HG03066 (cell line): ENCODE measurements at regions not wholly inside any gene's neighbourhood (a gene's known extent, or its start where the extent isn't known, plus 50 kb on each side); places are given as distances from the start of the nearest gene placed in this dataset.
"Not testable (repeated sequence)": the region's sequence is repeated elsewhere in the genome, so short reads cannot be mapped to it uniquely, and the experiment has no call there.

Experiments
- ATAC-seq: cut with Tn5 transposase; IDR thresholded peaks from one replicate; pipeline ENCODE4 v1.9.1; 2021; ENCODE audit warnings: low read depth; ENCODE audit not compliant: unreplicated experiment

- ATAC-seq = no peak
These were observed 1016.1 kb upstream of the PCDH7 start for GRCh38 chr4:29704059-29704458.

DNA sequence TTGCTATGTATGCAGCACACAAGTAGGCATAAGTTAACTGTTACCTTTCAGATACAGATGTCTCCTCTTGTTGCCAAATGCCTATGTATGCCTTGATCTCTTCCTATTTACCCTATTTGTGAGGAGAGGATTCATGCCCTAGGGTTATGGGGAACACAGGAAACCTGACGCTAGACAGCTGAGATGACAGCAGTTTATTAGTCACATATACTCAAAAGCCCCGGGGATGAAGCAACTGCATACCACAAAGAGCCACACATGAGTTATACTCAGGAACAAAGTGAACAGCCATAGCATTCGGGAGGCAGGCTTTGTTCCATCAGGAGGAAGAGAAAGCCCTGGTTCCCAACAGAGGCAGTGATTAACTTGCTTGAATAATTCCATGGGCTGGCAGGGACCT is 1011.7 kb upstream of the PCDH7 start:
- ATAC-seq = no peak

DNA sequence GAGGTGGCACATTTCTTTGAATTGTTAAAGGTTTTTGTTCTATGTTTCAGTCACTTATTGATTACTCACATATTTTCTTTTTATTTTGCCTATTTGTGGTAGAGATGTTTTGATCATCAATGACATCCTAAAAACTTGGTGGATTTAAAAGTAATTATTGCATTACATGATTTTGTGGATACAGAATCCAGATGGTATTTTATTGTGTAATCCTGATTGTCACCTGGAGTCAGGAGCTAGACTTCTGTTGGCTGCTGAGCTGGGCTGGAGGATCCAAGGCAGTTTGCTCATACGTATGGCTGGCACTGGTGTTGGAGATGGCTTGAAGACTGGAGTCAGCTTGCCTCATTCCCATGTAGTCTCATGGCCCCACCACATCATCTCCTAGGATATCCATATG is 1009.6 kb upstream of the PCDH7 start:
- ATAC-seq = no peak

DNA sequence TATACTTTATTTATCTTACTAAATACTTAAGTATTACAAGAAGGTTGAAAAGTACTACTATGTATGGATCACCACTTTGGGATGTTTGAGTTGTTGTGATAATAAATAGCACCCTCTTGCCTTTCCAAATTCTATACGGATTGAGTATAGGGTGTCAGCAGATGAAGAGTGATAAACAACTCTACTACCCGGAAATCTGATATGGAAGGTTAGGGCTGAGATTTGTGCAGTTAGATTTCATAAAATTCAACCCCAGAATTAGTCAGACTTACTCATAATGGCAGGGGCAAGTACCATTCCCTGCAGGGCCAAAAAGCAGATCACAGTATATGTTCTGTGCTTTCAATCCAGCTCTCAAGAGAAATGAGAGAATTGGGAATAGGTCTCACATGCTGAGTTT is 1008.9 kb upstream of the PCDH7 start:
- no peak for ATAC-seq

DNA sequence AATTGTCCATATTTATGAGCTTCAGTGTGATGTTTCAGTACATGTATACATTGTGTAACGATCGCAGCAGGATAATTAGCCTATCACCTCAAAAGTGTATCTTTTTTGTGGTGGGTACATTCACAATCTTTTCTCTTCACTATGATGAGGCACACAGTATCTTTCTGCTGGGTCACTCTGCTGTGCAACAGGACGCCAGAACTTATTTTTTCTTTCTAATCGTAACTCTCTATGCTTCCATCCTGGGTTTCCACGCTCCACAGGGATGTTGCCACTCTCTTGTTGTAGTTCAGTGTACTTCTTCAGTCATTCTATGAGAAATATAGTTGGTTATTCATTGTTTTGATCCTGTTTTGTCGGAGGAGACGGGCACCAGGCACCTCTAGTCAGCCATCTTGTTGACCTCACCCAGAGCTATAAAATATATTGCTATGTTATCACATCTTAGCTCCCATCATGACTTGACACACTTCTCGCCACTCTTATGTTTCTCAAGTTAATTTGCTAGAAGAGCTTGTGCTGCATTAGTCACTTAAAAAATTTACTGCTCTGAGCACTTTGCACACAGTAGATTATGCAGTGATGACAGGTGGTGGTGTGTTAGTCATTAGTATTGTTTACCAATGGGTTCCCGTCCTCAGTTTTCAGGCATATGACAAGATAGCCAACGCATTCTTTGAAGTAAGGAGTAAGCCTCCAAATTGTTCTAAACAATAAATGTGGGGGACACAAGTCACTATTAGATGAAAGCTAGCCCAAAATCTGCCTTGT is 1002.7 kb upstream of the PCDH7 start:
- no peak for ATAC-seq

GRCh38 chr4:29718136-29718535 is 1002.0 kb upstream of the PCDH7 start:
- ATAC-seq = no peak

GRCh38 chr4:29722253-29722652 is 997.9 kb upstream of the PCDH7 start:
- ATAC-seq = no peak

- no peak for ATAC-seq
These were observed 993.2 kb upstream of the PCDH7 start for GRCh38 chr4:29726938-29727337.

GRCh38 chr4:29734343-29735213 is 985.6 kb upstream of the PCDH7 start:
- ATAC-seq = no peak

DNA sequence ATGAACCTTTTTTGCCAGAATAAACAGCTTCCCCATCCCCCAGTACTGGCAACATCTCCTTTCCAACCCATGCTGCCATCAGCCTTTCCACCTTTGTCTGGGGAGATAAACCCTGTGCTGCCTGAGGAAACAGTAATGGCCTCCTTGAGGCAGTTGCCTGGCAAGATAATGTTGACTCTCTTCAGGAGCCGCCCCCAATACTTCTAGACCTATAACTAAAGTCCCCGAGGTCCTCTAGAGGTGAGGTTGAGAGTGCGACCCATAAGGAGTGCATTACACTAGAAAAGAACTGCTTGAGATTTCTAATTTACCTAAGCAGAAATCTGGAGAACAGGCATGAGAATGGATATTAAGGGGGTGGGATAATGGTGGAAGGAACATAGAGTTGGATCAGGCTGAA is 963.2 kb upstream of the PCDH7 start:
- no peak for ATAC-seq

GRCh38 chr4:29762151-29762550 is 958.0 kb upstream of the PCDH7 start:
- no peak for ATAC-seq

DNA sequence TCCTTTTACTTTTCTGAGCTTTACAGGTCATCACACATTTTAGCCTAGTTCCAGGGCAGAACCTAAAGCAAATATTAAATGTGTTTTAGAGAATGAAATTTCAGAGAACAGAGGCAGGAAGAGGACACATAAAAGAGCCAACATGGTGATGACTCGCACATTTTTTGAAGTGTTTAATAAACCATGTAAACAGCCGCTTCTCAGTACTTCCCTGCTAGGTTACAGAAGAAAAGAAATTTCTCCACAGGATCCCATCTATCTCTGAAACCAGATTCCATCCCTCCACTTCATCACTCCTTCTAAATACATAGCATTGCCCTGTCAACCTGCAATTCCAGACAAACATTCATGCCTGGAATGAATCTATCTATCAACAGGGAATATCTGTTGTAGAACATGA is 949.5 kb upstream of the PCDH7 start:
- ATAC-seq = no peak

GRCh38 chr4:29788123-29788522 is 932.0 kb upstream of the PCDH7 start:
- ATAC-seq = not testable (repeated sequence)

DNA sequence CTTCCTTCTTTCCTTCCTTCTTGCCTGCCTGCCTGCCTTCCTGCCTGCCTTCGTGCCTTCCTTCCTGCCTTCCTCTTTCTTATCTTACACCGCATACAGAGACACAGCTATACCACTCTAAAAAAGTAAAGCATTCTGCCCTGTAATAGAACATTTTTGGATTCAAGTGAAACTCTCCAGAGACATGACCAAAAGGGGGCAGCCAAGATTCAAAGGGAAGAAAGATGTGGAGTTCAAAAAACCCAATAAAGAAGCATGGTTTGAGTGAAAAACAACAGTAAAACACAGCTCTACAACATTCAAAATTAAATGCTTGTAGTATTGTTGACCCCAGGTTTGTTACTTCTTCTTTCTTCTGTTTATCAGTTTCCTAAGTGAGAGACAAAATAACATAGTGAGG is 914.9 kb upstream of the PCDH7 start:
- no peak for ATAC-seq

- no peak for ATAC-seq
These were observed 914.2 kb upstream of the PCDH7 start for GRCh38 chr4:29805916-29806480.

DNA sequence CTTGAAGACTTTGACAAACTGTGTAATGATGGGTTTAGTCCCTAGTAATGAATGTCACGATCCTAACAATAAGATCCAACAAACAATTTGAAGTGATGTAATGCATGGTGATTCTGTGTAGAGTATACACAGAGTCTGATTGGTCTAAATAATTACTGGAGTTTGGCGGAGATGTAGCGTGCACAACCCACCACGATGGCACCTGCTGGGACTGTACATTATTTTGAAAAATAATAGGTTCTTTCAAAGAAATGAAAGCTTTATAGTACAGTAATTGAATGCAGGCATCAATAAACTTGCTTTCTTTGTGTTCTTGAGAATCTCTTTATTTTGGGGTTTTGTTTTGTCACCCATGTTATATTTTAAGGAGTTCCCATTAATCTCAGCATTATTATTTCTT is 902.2 kb upstream of the PCDH7 start:
- ATAC-seq = no peak

DNA sequence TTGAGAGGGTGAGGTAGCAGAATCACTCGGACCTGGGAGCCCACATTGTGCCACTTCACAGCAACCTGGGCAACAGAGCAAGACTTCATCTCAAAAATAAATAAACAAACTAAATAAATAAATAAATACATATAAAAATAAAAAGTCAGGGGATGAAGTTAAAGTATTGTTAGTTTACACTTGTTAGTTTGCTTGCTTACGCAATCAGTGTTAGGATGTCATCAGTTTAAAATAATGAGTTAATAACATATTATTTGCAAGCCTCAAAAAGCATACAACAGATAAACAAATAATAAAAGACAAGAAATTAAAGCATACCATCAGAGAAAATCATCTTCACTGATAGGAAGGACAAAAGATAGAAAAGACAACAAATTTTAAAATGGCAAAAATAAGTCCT is 891.1 kb upstream of the PCDH7 start:
- no peak for ATAC-seq

DNA sequence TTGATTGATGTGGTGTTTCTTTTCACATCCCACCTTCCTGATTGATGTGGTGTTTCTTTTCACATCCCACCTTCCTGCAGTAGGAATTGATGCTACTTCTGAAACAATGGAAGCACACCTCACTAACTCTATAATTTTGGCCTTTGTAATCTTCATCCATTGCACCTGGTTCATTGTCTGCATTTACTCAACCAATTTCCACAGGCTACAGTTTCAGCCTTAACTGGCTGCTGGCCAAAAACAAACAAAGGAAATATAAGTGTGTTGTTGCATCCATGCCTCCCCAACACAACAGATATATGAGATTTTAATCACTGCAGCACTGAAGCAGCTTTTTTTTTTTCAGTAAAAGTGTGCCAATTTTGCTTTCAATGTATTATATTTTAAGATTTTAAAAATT is 867.6 kb upstream of the PCDH7 start:
- ATAC-seq = no peak

- ATAC-seq = no peak
These were observed 866.3 kb upstream of the PCDH7 start for GRCh38 chr4:29853833-29854232.

DNA sequence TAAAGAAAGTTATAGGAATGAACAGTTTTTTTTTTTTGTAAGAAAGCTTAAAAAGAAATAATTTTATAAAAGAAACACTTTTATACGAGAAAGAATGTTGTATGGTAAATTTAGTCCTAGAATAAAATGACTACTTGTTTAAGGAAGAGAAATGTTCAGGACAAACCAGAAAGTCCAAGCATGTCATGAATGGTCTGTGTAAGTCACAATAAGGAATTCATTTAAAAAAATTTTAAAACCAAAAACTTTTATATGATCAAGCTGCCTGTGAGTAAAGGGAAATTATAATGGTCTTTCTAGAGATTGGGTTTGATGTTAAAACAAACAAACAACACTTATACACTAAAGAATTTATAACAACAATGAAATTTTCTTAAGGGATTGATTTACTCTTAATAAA is 858.9 kb upstream of the PCDH7 start:
- ATAC-seq = no peak

DNA sequence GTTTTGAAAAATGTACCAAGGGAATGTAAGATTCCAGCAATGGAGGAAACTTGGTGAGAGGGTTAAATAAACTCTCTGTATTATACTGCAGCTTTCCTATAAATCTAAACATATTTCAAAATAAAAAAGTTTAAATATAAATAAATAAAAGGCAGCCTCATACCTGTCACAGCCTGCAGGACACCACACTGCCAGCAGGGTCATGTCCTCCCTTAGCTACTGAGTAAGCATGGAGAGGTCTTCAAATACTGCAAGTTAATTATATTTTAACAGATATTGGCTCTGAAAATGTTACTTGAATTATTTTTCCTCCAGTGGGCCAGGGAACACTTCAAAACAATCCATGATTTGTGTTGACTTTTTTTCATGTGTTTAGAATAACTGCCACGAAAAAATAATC is 852.8 kb upstream of the PCDH7 start:
- no peak for ATAC-seq

GRCh38 chr4:29900336-29900735 is 819.8 kb upstream of the PCDH7 start:
- ATAC-seq = no peak
